Lung (tissue), 11 donors: ENCODE measurements at regions not wholly inside any gene's neighbourhood (a gene's known extent, or its start where the extent isn't known, plus 50 kb on each side); places are given as distances from the start of the nearest gene placed in this dataset.

Experiments used
- ATAC-seq: fragments of 200-7000 bp; cut with Tn5 transposase; one replicate; pipeline ENCODE4 v1.9.1; 2020; ENCODE audit warnings: moderate number of reproducible peaks; ENCODE audit not compliant: insufficient read depth, low FRiP score
- DNase-seq, 3 donors: peaks; one replicate each; pipeline ENCODE4 v3.0.0-alpha.2; 2013 to 2017
- H3K27ac ChIP-seq, 2 donors: one replicate each; pipeline ENCODE4 v1.5.1; 2013; ENCODE audit warnings: mild to moderate bottlenecking in 2 of 2, moderate library complexity in 2 of 2, control low read depth in 1 of 2, inconsistent platforms in 1 of 2, low read depth in 1 of 2, low read length in 1 of 2
- H3K27me3 ChIP-seq, 3 donors: one replicate each; pipeline ENCODE4 v1.5.1; 2013; ENCODE audit warnings: low read length in 2 of 3; ENCODE audit not compliant: control insufficient read depth in 3 of 3, insufficient read depth in 3 of 3
- H3K36me3 ChIP-seq, 4 donors: one replicate each; pipeline ENCODE4 v1.5.1; 2013; ENCODE audit warnings: low read length in 4 of 4, mild to moderate bottlenecking in 1 of 4, moderate library complexity in 1 of 4; ENCODE audit not compliant: control insufficient read depth in 4 of 4, insufficient read depth in 4 of 4
- H3K4me1 ChIP-seq, 5 donors: one replicate each; pipeline ENCODE4 v1.5.1; 2013; ENCODE audit warnings: low read length in 5 of 5, mild to moderate bottlenecking in 2 of 5, moderate library complexity in 1 of 5; ENCODE audit not compliant: control insufficient read depth in 5 of 5, insufficient read depth in 5 of 5
- H3K4me3 ChIP-seq: one replicate; pipeline ENCODE4 v1.5.1; 2013; ENCODE audit warnings: mild to moderate bottlenecking, control low read depth, moderate library complexity
- H3K9ac ChIP-seq, 2 donors: one replicate each; pipeline ENCODE4 v1.5.1; 2013; ENCODE audit warnings: low read length in 2 of 2, control low read depth in 1 of 2; ENCODE audit not compliant: insufficient read depth in 1 of 2
- H3K9me3 ChIP-seq, 4 donors: one replicate each; pipeline ENCODE4 v1.5.1; 2013; ENCODE audit warnings: low read length in 3 of 4, mild to moderate bottlenecking in 1 of 4, moderate library complexity in 1 of 4; ENCODE audit not compliant: control insufficient read depth in 4 of 4, insufficient read depth in 3 of 4
- WGBS, 2 donors: extraction: QIAGEN DNeasy Blood & Tissue Kit; methylation state at CpG; one replicate each; pipeline ENCODE4 v1.1.7; 2013; 5-methylcytosine and 5-hydroxymethylcytosine counted together
- TF ChIP-seq, protein P1 (sequence below): IDR thresholded peaks from 2 replicates; pipeline ENCODE4 v1.5.1; 2012; ENCODE audit warnings: mild to moderate bottlenecking; ENCODE audit errors: control extremely low read depth, extremely low read depth
- donor health status: control.
- donor health status: control.
- donor health status: Bipolar disorder and iron deficiency.
- donor health status: healthy.
- donor health status: DM: yes; HTN: yes; CAD: no.

- WGBS, 2 donors: 77 to 82% methylated on average over 5 of the region's 5 CpGs
- H3K4me1 ChIP-seq: no peaks in the 10 kb centered on the region
- no peak overlapping the region for H3K27ac ChIP-seq
- H3K9ac ChIP-seq: no peak overlapping the region
- H3K9me3 ChIP-seq: peaks cover 0 to 5% (median 0%) of the 10 kb centered on the region in 4 donors
- no peaks in the 10 kb centered on the region for H3K36me3 ChIP-seq
- DNase-seq (no peak), ATAC-seq (no peak)
- H3K27me3 ChIP-seq: no peaks in the 10 kb centered on the region
- H3K4me3 ChIP-seq: no peak overlapping the region
- TF ChIP-seq, protein P1, sequence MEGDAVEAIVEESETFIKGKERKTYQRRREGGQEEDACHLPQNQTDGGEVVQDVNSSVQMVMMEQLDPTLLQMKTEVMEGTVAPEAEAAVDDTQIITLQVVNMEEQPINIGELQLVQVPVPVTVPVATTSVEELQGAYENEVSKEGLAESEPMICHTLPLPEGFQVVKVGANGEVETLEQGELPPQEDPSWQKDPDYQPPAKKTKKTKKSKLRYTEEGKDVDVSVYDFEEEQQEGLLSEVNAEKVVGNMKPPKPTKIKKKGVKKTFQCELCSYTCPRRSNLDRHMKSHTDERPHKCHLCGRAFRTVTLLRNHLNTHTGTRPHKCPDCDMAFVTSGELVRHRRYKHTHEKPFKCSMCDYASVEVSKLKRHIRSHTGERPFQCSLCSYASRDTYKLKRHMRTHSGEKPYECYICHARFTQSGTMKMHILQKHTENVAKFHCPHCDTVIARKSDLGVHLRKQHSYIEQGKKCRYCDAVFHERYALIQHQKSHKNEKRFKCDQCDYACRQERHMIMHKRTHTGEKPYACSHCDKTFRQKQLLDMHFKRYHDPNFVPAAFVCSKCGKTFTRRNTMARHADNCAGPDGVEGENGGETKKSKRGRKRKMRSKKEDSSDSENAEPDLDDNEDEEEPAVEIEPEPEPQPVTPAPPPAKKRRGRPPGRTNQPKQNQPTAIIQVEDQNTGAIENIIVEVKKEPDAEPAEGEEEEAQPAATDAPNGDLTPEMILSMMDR: no peak
These were observed 300.1 kb downstream of the TDRD15 start for GRCh38 chr2:21423854-21424253.

DNA sequence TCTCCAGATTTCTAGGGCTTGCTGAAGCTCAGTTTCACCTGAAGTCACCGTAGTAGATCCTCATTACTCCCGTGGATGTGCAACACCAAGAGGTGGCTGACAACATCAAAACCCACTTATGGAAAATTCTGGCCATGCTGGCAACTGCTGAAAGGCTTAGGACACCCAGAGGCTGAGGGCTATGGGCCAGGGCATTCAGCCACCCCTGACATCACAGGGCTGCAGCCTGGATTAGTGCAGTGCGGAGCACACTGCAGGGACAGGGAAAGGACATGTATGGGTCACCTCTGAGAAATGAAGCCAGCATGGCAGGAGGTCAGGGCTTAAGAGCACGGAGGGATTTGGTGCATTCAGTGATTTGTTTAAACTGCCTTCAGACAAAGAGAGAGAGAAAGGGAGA lies 300.6 kb downstream of the TDRD15 start:
- WGBS, 2 donors: 78 to 80% methylated on average over 4 of the region's 4 CpGs
- Histone ChIP-seq H3K27me3 (no peaks in the 10 kb centered on the region), H3K4me1 (no peaks in the 10 kb centered on the region), H3K36me3 (no peaks in the 10 kb centered on the region), H3K4me3 (no peak overlapping the region), H3K9ac (no peak overlapping the region), H3K9me3 (peaks cover 0 to 5% (median 0%) of the 10 kb centered on the region in 4 donors), H3K27ac (no peak overlapping the region)
- ATAC-seq (no peak), DNase-seq (no peak)
- TF ChIP-seq, protein P1: no peak

DNA sequence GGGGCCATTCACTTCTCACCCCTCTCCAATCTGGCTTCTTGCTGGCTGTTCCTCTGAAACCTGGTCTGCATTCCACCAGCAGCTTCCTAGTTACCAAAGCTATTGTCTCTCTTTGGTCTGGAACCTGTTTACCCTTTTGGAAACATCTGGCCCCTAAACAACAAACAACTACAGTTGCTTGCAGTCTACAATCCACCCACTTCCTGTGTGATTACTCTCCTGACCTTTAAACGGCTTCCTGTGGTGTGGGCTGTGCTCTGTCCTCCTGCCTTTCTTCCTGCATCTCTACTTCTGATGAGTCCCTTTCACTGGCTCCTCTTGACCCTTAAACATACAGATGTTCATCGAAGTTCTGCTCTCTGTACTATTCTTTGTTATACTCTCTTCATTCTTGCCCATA lies 303.8 kb downstream of the TDRD15 start:
- H3K4me3 ChIP-seq: no peak overlapping the region
- TF ChIP-seq, protein P1: no peak
- no peaks in the 10 kb centered on the region for H3K36me3 ChIP-seq
- H3K9ac ChIP-seq: no peak overlapping the region
- H3K27ac ChIP-seq: no peak overlapping the region
- 45 to 62% methylated on average over 2 of the region's 2 CpGs for WGBS, 2 donors
- no peak for ATAC-seq
- no peak for DNase-seq
- peaks cover 0 to 7% (median 0%) of the 10 kb centered on the region in 4 donors for H3K9me3 ChIP-seq
- no peaks in the 10 kb centered on the region for H3K27me3 ChIP-seq
- H3K4me1 ChIP-seq: peaks cover 0 to 2% (median 0%) of the 10 kb centered on the region in 5 donors

DNA sequence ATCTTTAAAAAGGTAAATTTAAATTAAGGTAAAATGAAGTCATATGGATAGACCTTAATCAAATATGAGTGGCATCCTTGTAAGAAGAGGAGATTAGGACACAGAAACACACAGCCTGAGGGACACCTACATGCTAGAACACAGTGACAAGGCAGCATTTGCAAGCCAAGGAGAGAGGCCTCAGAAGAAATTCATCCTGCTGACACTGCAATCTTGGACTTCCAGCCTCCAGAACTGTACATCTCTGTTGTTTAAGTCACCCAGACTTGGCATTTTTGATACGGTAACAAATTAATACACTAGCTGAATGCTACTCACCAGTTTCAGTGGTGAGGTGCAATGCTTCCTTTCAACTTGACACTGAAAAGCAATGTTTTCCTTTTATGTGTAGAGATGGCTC lies 305.0 kb downstream of the TDRD15 start:
- ATAC-seq (no peak), DNase-seq (no peak)
- H3K9ac ChIP-seq: no peak overlapping the region
- H3K9me3 ChIP-seq: peaks cover 0 to 3% (median 0%) of the 10 kb centered on the region in 4 donors
- H3K4me1 ChIP-seq: peaks cover 0 to 2% (median 0%) of the 10 kb centered on the region in 5 donors
- 98 to 100% methylated on average over 1 of the region's 1 CpG for WGBS, 2 donors
- no peak overlapping the region for H3K27ac ChIP-seq
- H3K4me3 ChIP-seq: no peak overlapping the region
- TF ChIP-seq, protein P1: no peak
- no peaks in the 10 kb centered on the region for H3K36me3 ChIP-seq
- no peaks in the 10 kb centered on the region for H3K27me3 ChIP-seq
